ENCODE measurements at regions not wholly inside any gene's neighbourhood (a gene's known extent, or its start where the extent isn't known, plus 50 kb on each side); places are given as distances from the start of the nearest gene placed in this dataset.

GRCh38 chr2:134089454-134089853 lies 164.4 kb upstream of the MGAT5 start:
- no peak for TF ChIP-seq CTCF (IDR thresholded peaks at IDR 0.05; ENCODE audit: unreplicated experiment)
- Mint-ChIP-seq H3K4me1 (ENCODE audit: insufficient read depth, unreplicated experiment) (no peaks in the 10 kb centered on the region), H3K9me3 (ENCODE audit: unreplicated experiment) (no peaks in the 10 kb centered on the region), H3K27me3 (ENCODE audit: insufficient read depth, unreplicated experiment) (no peaks in the 10 kb centered on the region), H3K4me3 (ENCODE audit: unreplicated experiment) (no peak overlapping the region), H3K27ac (ENCODE audit: low read depth, unreplicated experiment) (no peak overlapping the region), H3K36me3 (ENCODE audit: insufficient read depth, unreplicated experiment) (no peaks in the 10 kb centered on the region)
- no peak for DNase-seq (ENCODE audit: unreplicated experiment)
- POLR2A ChIA-PET = interaction anchor here (0.6 kb wide), 1 partner anchor 1106 kb away, joined by 3 read pairs; no protein-coding TSS in a partner anchor
- BruUV-seq (replicated peaks) = no TSS peak
- intact Hi-C loops (cut with micrococcal nuclease) = no loop called here
- CTCF ChIA-PET = interaction anchor here (0.6 kb wide), 1 partner anchor 73 kb away, joined by 3 read pairs; no protein-coding TSS in a partner anchor

- Mint-ChIP-seq H3K4me3 (ENCODE audit: unreplicated experiment) (no peak overlapping the region), H3K4me1 (ENCODE audit: insufficient read depth, unreplicated experiment) (no peaks in the 10 kb centered on the region), H3K27me3 (ENCODE audit: insufficient read depth, unreplicated experiment) (peaks cover 27% of the 10 kb centered on the region), H3K9me3 (ENCODE audit: unreplicated experiment) (no peaks in the 10 kb centered on the region), H3K36me3 (ENCODE audit: insufficient read depth, unreplicated experiment) (no peaks in the 10 kb centered on the region), H3K27ac (ENCODE audit: low read depth, unreplicated experiment) (no peak overlapping the region)
- intact Hi-C loops (cut with micrococcal nuclease) = no loop called here
- DNase-seq (ENCODE audit: unreplicated experiment) = no peak
- TF ChIP-seq CTCF (IDR thresholded peaks at IDR 0.05; ENCODE audit: unreplicated experiment) = no peak
- ChIA-PET POLR2A (no interaction called here), CTCF (interaction anchor here (1.2 kb wide), 1 partner anchor 19 kb away, joined by 4 read pairs; no protein-coding TSS in a partner anchor)
- no TSS peak for BruUV-seq (replicated peaks)
Measured at GRCh38 chr2:134097740-134098139, 156.1 kb upstream of the MGAT5 start.

- Mint-ChIP-seq H3K27me3 (ENCODE audit: insufficient read depth, unreplicated experiment) (peaks cover 33% of the 10 kb centered on the region), H3K27ac (ENCODE audit: low read depth, unreplicated experiment) (no peak overlapping the region), H3K36me3 (ENCODE audit: insufficient read depth, unreplicated experiment) (peaks cover 4% of the 10 kb centered on the region), H3K9me3 (ENCODE audit: unreplicated experiment) (no peaks in the 10 kb centered on the region), H3K4me3 (ENCODE audit: unreplicated experiment) (no peak overlapping the region), H3K4me1 (ENCODE audit: insufficient read depth, unreplicated experiment) (no peaks in the 10 kb centered on the region)
- POLR2A ChIA-PET = no interaction called here
- CTCF ChIA-PET = interaction anchor here (0.6 to 1.2 kb wide), 2 partner anchors 19 to 109 kb away, joined by 3 to 4 read pairs; no protein-coding TSS in a partner anchor
- no peak for TF ChIP-seq CTCF (IDR thresholded peaks at IDR 0.05; ENCODE audit: unreplicated experiment)
- DNase-seq (ENCODE audit: unreplicated experiment) = no peak
- no TSS peak for BruUV-seq (replicated peaks)
- intact Hi-C loops (cut with micrococcal nuclease) = no loop called here
Measured at GRCh38 chr2:134098321-134098720, 155.6 kb upstream of the MGAT5 start.

GRCh38 chr2:134099273-134099672 lies 154.6 kb upstream of the MGAT5 start:
- ChIA-PET POLR2A (no interaction called here), CTCF (no interaction called here)
- H3K4me1 Mint-ChIP-seq (ENCODE audit: insufficient read depth, unreplicated experiment) = no peaks in the 10 kb centered on the region
- H3K27ac Mint-ChIP-seq (ENCODE audit: low read depth, unreplicated experiment) = no peak overlapping the region
- no peaks in the 10 kb centered on the region for H3K9me3 Mint-ChIP-seq (ENCODE audit: unreplicated experiment)
- intact Hi-C loops (cut with micrococcal nuclease) = no loop called here
- peaks cover 6% of the 10 kb centered on the region for H3K36me3 Mint-ChIP-seq (ENCODE audit: insufficient read depth, unreplicated experiment)
- no TSS peak for BruUV-seq (replicated peaks)
- H3K4me3 Mint-ChIP-seq (ENCODE audit: unreplicated experiment) = no peak overlapping the region
- H3K27me3 Mint-ChIP-seq (ENCODE audit: insufficient read depth, unreplicated experiment) = peaks cover 38% of the 10 kb centered on the region
- TF ChIP-seq CTCF (IDR thresholded peaks at IDR 0.05; ENCODE audit: unreplicated experiment) = no peak
- DNase-seq (ENCODE audit: unreplicated experiment) = no peak
